H9 (cell line): ENCODE measurements at regions not wholly inside any gene's neighbourhood (a gene's known extent, or its start where the extent isn't known, plus 50 kb on each side); places are given as distances from the start of the nearest gene placed in this dataset.

ENCODE experiments used
- DNase-seq: peaks from one replicate; pipeline ENCODE4 v3.0.0-alpha.2; 2017
- H2AFZ ChIP-seq: one replicate; pipeline ENCODE4 v1.6.1; 2013; ENCODE audit warnings: mild to moderate bottlenecking, low read length, control low read depth, moderate library complexity
- H2AK5ac ChIP-seq: 2 replicates; pipeline ENCODE4 v1.6.1; 2013; ENCODE audit warnings: low read length, control low read depth, mixed read lengths; ENCODE audit not compliant: insufficient read length
- H2BK120ac ChIP-seq: one replicate; pipeline ENCODE4 v1.6.1; 2013; ENCODE audit warnings: low read depth, mild to moderate bottlenecking, low read length, control low read depth, inconsistent platforms; ENCODE audit not compliant: poor library complexity, severe bottlenecking
- H2BK12ac ChIP-seq: 2 replicates; pipeline ENCODE4 v1.6.1; 2013; ENCODE audit warnings: low read length, control low read depth, mixed read lengths, low read depth; ENCODE audit not compliant: insufficient read length
- H2BK15ac ChIP-seq: 2 replicates; pipeline ENCODE4 v1.6.1; 2013; ENCODE audit warnings: low read depth, low read length, control low read depth
- H2BK20ac ChIP-seq: one replicate; pipeline ENCODE4 v1.6.1; 2013; ENCODE audit warnings: low read depth, mild to moderate bottlenecking, low read length, control low read depth, inconsistent platforms; ENCODE audit not compliant: poor library complexity, severe bottlenecking
- H2BK5ac ChIP-seq: 2 replicates; pipeline ENCODE4 v1.6.1; 2013; ENCODE audit warnings: low read length, control low read depth, mixed read lengths; ENCODE audit not compliant: insufficient read length
- H3K14ac ChIP-seq: 2 replicates; pipeline ENCODE4 v1.6.1; 2013; ENCODE audit warnings: low read length, control low read depth; ENCODE audit not compliant: insufficient read depth
- H3K18ac ChIP-seq: 2 replicates; pipeline ENCODE4 v1.6.1; 2013; ENCODE audit warnings: low read depth, mild to moderate bottlenecking, mixed read lengths, low read length, control low read depth; ENCODE audit not compliant: insufficient read length
- H3K23ac ChIP-seq: 2 replicates; pipeline ENCODE4 v1.6.1; 2013; ENCODE audit warnings: low read length, control low read depth, mixed read lengths, low read depth; ENCODE audit not compliant: insufficient read length
- H3K23me2 ChIP-seq: 2 replicates; pipeline ENCODE4 v1.6.1; 2013; ENCODE audit warnings: low read depth, mild to moderate bottlenecking, mixed read lengths, low read length, control low read depth; ENCODE audit not compliant: insufficient read length, poor library complexity, severe bottlenecking
- H3K27ac ChIP-seq: 2 replicates; pipeline ENCODE4 v1.5.1; 2013; ENCODE audit warnings: low read length, control low read depth, mixed read lengths, low read depth; ENCODE audit not compliant: insufficient read length
- H3K27me3 ChIP-seq: 2 replicates; pipeline ENCODE4 v1.6.1; 2013; ENCODE audit warnings: low read length, control low read depth, inconsistent platforms; ENCODE audit not compliant: insufficient read depth
- H3K4ac ChIP-seq: 2 replicates; pipeline ENCODE4 v1.6.1; 2013; ENCODE audit warnings: low read depth, mild to moderate bottlenecking, control low read depth, inconsistent platforms, low read length, moderate library complexity
- H3K4me1 ChIP-seq: 2 replicates; pipeline ENCODE4 v1.6.1; 2013; ENCODE audit warnings: low read length, control low read depth, inconsistent platforms; ENCODE audit not compliant: insufficient read depth
- H3K4me2 ChIP-seq: 2 replicates; pipeline ENCODE4 v1.6.1; 2013; ENCODE audit warnings: low read length, control low read depth, mixed read lengths; ENCODE audit not compliant: insufficient read length, insufficient read depth
- H3K56ac ChIP-seq: 2 replicates; pipeline ENCODE4 v1.6.1; 2013; ENCODE audit warnings: low read depth, mild to moderate bottlenecking, mixed read lengths, low read length, control low read depth; ENCODE audit not compliant: insufficient read length
- H3K79me1 ChIP-seq: 2 replicates; pipeline ENCODE4 v1.6.1; 2013; ENCODE audit warnings: low read depth, mild to moderate bottlenecking, moderate library complexity, low read length, control low read depth, inconsistent platforms; ENCODE audit not compliant: insufficient read depth, poor library complexity, severe bottlenecking
- H3K79me2 ChIP-seq: 2 replicates; pipeline ENCODE4 v1.6.1; 2013; ENCODE audit warnings: low read length, control low read depth, inconsistent platforms; ENCODE audit not compliant: insufficient read depth
- H3K9ac ChIP-seq: 2 replicates; pipeline ENCODE4 v1.6.1; 2013; ENCODE audit warnings: low read length, control low read depth, mixed read lengths; ENCODE audit not compliant: insufficient read length; ENCODE audit errors: extremely low read depth
- H3K9me3 ChIP-seq: one replicate; pipeline ENCODE4 v1.6.1; 2013; ENCODE audit warnings: low read depth, low read length, inconsistent platforms; ENCODE audit not compliant: control insufficient read depth
- H3T11ph ChIP-seq: one replicate; pipeline ENCODE4 v1.6.1; 2013; ENCODE audit warnings: mild to moderate bottlenecking, low read length, control low read depth, inconsistent platforms
- H4K20me1 ChIP-seq: one replicate; pipeline ENCODE4 v1.6.1; 2013; ENCODE audit not compliant: control insufficient read depth, insufficient read length, insufficient read depth
- H4K5ac ChIP-seq: 2 replicates; pipeline ENCODE4 v1.6.1; 2013; ENCODE audit warnings: low read depth, mild to moderate bottlenecking, mixed read lengths, low read length, control low read depth; ENCODE audit not compliant: insufficient read length
- H4K8ac ChIP-seq: replicated peaks from 2 replicates; pipeline ENCODE4 v1.6.1; 2013; ENCODE audit warnings: low read length, control low read depth, mixed read lengths, low read depth; ENCODE audit not compliant: insufficient read length
- H4K91ac ChIP-seq: 2 replicates; pipeline ENCODE4 v1.6.1; 2013; ENCODE audit warnings: low read depth, mild to moderate bottlenecking, moderate library complexity, mixed read lengths, low read length, control low read depth; ENCODE audit not compliant: insufficient read length
- H3K27ac Mint-ChIP-seq, 3 experiments: 2 replicates in 2 of 3; 3 replicates in 1 of 3; pipeline ENCODE4 v1.8.0; 2020 to 2021; ENCODE audit warnings: mixed read lengths in 3 of 3, mild to moderate bottlenecking in 1 of 3, moderate library complexity in 1 of 3
- H3K27me3 Mint-ChIP-seq: 2 replicates; pipeline ENCODE4 v1.8.0; 2021; ENCODE audit warnings: low read depth, mild to moderate bottlenecking, moderate library complexity, mixed read lengths
- H3K36me3 Mint-ChIP-seq, 3 experiments: 2 replicates in 2 of 3; 3 replicates in 1 of 3; pipeline ENCODE4 v1.8.0; 2020 to 2021; ENCODE audit warnings: low read depth in 3 of 3, mixed read lengths in 3 of 3; ENCODE audit not compliant: insufficient read depth in 1 of 3
- H3K4me1 Mint-ChIP-seq, 2 experiments: 2 replicates each; pipeline ENCODE4 v1.8.0; 2020; ENCODE audit warnings: mixed read lengths in 2 of 2
- H3K4me3 Mint-ChIP-seq, 2 experiments: 2 replicates in 1 of 2; 3 replicates in 1 of 2; pipeline ENCODE4 v1.8.0; 2020 to 2021; ENCODE audit warnings: mild to moderate bottlenecking in 2 of 2, mixed read lengths in 2 of 2, moderate library complexity in 1 of 2
- H3K9me3 Mint-ChIP-seq, 2 experiments: 2 replicates in 1 of 2; 3 replicates in 1 of 2; pipeline ENCODE4 v1.8.0; 2020; ENCODE audit warnings: mild to moderate bottlenecking in 2 of 2, mixed read lengths in 2 of 2, moderate library complexity in 1 of 2
- CTCF ChIP-seq: fragments of 200-600 bp; sonication (generic); conservative IDR thresholded peaks from 3 replicates; pipeline ENCODE4 v1.8.0; 2021; ENCODE audit warnings: antibody characterized with exemption, mild to moderate bottlenecking
- WGBS: extraction: QIAGEN DNeasy Blood & Tissue Kit; methylation state at CpG from one replicate; pipeline ENCODE4 v1.1.7; 2013; ENCODE audit warnings: missing lambda C conversion rate, low lambda C conversion rate, mixed read lengths; ENCODE audit not compliant: insufficient read length; ENCODE audit errors: extremely low coverage; 5-methylcytosine and 5-hydroxymethylcytosine counted together

- Histone ChIP-seq H3T11ph (no peak overlapping the region), H4K5ac (no peak overlapping the region)
- no peaks in the 10 kb centered on the region for H3K4me1 Mint-ChIP-seq
Observed at GRCh38 chr13:74703855-74704387, 569.7 kb upstream of the KLF12 start.

More at GRCh38 chr13:74703855-74704387, 569.7 kb upstream of the KLF12 start:
- H3K23ac ChIP-seq: no peak overlapping the region
- Mint-ChIP-seq H3K9me3 (no peaks in the 10 kb centered on the region; a peak in 3 of 5 replicates), H3K36me3 (no peaks in the 10 kb centered on the region), H3K27ac (no peak overlapping the region), H3K4me3 (no peak overlapping the region), H3K27me3 (no peaks in the 10 kb centered on the region)
- no CpG with 5 or more reads among the region's 3 CpGs for WGBS
- H3K79me1 ChIP-seq: no peaks in the 10 kb centered on the region
- no peak overlapping the region for H3K18ac ChIP-seq
- H2AK5ac ChIP-seq: no peak overlapping the region
- H2BK15ac ChIP-seq: no peak overlapping the region
- TF ChIP-seq CTCF: no peak
- no peaks in the 10 kb centered on the region for H3K4me1 ChIP-seq
- no peak overlapping the region for H3K9ac ChIP-seq
- no peak overlapping the region for H3K14ac ChIP-seq
- H3K56ac ChIP-seq: no peak overlapping the region
- no peak overlapping the region for H2BK20ac ChIP-seq
- H4K8ac ChIP-seq: no peak overlapping the region
- no peak overlapping the region for H2BK12ac ChIP-seq
- H2AFZ ChIP-seq: no peak overlapping the region
- no peak overlapping the region for H3K4ac ChIP-seq
- no peak overlapping the region for H2BK5ac ChIP-seq
- H2BK120ac ChIP-seq: no peak overlapping the region
- H3K27ac ChIP-seq: no peak overlapping the region
- H4K91ac ChIP-seq: no peak overlapping the region
- no peaks in the 10 kb centered on the region for H4K20me1 ChIP-seq
- H3K79me2 ChIP-seq: no peaks in the 10 kb centered on the region
- H3K23me2 ChIP-seq: no peaks in the 10 kb centered on the region
- H3K9me3 ChIP-seq: no peaks in the 10 kb centered on the region
- no peak for DNase-seq
- H3K27me3 ChIP-seq: no peaks in the 10 kb centered on the region
- no peak overlapping the region for H3K4me2 ChIP-seq
